Caco-2 (cell line): ENCODE measurements at regions not wholly inside any gene's neighbourhood (a gene's known extent, or its start where the extent isn't known, plus 50 kb on each side); places are given as distances from the start of the nearest gene placed in this dataset.

Source experiments
- BruUV-seq: library from RNA; stranded (reverse); fragments of 400-500 nt; replicated peaks from 2 replicates; lab custom pipeline; 2021; lab: Mats Ljungman, UMichigan
- CTCF ChIA-PET: fragments of 300-600 bp; sonication (Branson Sonifier 250); formaldehyde crosslinking; loops from one replicate; lab custom pipeline; 2022; ENCODE audit warnings: antibody characterized with exemption; lab: Charles Lee
- POLR2A ChIA-PET: fragments of 300-600 bp; sonication (Branson Sonifier 250); formaldehyde crosslinking; loops from one replicate; lab custom pipeline; 2022; ENCODE audit warnings: antibody characterized with exemption; lab: Charles Lee
- DNase-seq, 2 experiments: peaks; one replicate each; pipeline versions ENCODE4 v3.0.0 to v3.0.0-alpha.2; 2020 to 2022
- H3K27me3 ChIP-seq: replicated peaks from 2 replicates; pipeline ENCODE4 v1.6.0; 2011; ENCODE audit warnings: low read length; ENCODE audit not compliant: control insufficient read depth, insufficient read depth
- H3K36me3 ChIP-seq: 2 replicates; pipeline ENCODE4 v1.5.1; 2011; ENCODE audit warnings: low read length; ENCODE audit not compliant: control insufficient read depth, insufficient read depth
- H3K4me1 ChIP-seq: fragments of 250-450 bp; sonication (Bioruptor Pico); 2 replicates; pipeline ENCODE4 v1.5.1; 2020; ENCODE audit warnings: mild to moderate bottlenecking
- H3K4me3 ChIP-seq: 2 replicates; pipeline ENCODE4 v1.5.1; 2011; ENCODE audit warnings: low read depth, mild to moderate bottlenecking, control low read depth, low read length
- H3K9me3 ChIP-seq: fragments of 250-450 bp; sonication (Bioruptor Pico); 2 replicates; pipeline ENCODE4 v1.5.1; 2020; ENCODE audit warnings: mild to moderate bottlenecking, moderate library complexity
- H3K27ac Mint-ChIP-seq: one replicate; pipeline ENCODE4 v1.8.0; 2022; ENCODE audit warnings: mixed read lengths; ENCODE audit not compliant: unreplicated experiment
- H3K27me3 Mint-ChIP-seq: one replicate; pipeline ENCODE4 v1.8.0; 2022; ENCODE audit warnings: mixed read lengths; ENCODE audit not compliant: insufficient read depth, unreplicated experiment
- H3K36me3 Mint-ChIP-seq: one replicate; pipeline ENCODE4 v1.8.0; 2022; ENCODE audit warnings: mild to moderate bottlenecking, mixed read lengths; ENCODE audit not compliant: insufficient read depth, unreplicated experiment
- H3K4me1 Mint-ChIP-seq: one replicate; pipeline ENCODE4 v1.8.0; 2022; ENCODE audit warnings: low read depth, mixed read lengths; ENCODE audit not compliant: unreplicated experiment
- H3K4me3 Mint-ChIP-seq: one replicate; pipeline ENCODE4 v1.8.0; 2022; ENCODE audit warnings: mild to moderate bottlenecking, moderate library complexity, mixed read lengths; ENCODE audit not compliant: unreplicated experiment
- H3K9me3 Mint-ChIP-seq: one replicate; pipeline ENCODE4 v1.8.0; 2022; ENCODE audit warnings: mixed read lengths; ENCODE audit not compliant: unreplicated experiment
- CTCF ChIP-seq, 2 experiments: fragments of 200-600 bp in 1 of 2; IDR thresholded peaks; 1 replicate in 1 of 2; 2 replicates in 1 of 2; pipeline versions ENCODE4 v1.5.1 to v1.8.0; 2011 to 2022; ENCODE audit warnings: antibody characterized with exemption in 1 of 2, control low read depth in 1 of 2, inconsistent platforms in 1 of 2, low read depth in 1 of 2, low read length in 1 of 2, mild to moderate bottlenecking in 1 of 2, moderate library complexity in 1 of 2; ENCODE audit not compliant: insufficient read depth in 1 of 2, severe bottlenecking in 1 of 2, unreplicated experiment in 1 of 2
- intact Hi-C: fragments of 100-400 bp; cut with micrococcal nuclease; formaldehyde crosslinking; loops from one replicate; pipeline ENCODE4 v1.10.0; 2022; ENCODE audit not compliant: unreplicated experiment

DNA sequence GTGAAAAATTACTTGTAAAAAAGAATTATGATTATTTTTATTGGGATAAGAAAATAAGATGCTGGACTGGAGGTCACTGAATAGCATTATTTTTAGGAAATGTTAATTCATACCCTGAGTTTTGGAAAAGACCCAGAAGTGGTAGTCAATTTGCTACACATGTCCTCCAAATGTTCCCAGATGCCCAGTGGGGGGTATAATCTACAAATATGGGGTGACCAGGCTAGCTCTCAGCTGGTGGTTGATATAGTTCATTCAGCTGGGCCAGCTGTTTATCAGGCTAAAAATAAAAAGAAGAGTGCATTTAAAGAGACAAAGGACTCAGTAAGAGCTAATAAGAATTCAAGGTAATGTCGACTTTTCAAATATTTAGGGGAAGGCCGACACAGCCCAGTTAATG is 402.0 kb upstream of the GOLIM4 start:
- H3K4me1 ChIP-seq = no peaks in the 10 kb centered on the region
- Mint-ChIP-seq H3K4me3 (no peak overlapping the region), H3K27me3 (peaks cover 4% of the 10 kb centered on the region), H3K4me1 (no peaks in the 10 kb centered on the region), H3K27ac (no peak overlapping the region), H3K9me3 (no peaks in the 10 kb centered on the region), H3K36me3 (no peaks in the 10 kb centered on the region)
- no peaks in the 10 kb centered on the region for H3K9me3 ChIP-seq
- intact Hi-C loops = no loop called here
- no peak for TF ChIP-seq CTCF (IDR thresholded peaks at IDR 0.05; ENCODE audit: insufficient read depth in 1 of 2, low read depth in 1 of 2, low read length in 1 of 2, severe bottlenecking in 1 of 2, unreplicated experiment in 1 of 2)
- H3K36me3 ChIP-seq = no peaks in the 10 kb centered on the region
- ChIA-PET POLR2A (no interaction called here), CTCF (no interaction called here)
- no peak overlapping the region for H3K4me3 ChIP-seq
- BruUV-seq = no TSS peak
- DNase-seq = no peak
- no peaks in the 10 kb centered on the region for H3K27me3 ChIP-seq

- BruUV-seq = no TSS peak
- H3K4me3 ChIP-seq = no peak overlapping the region
- Mint-ChIP-seq H3K27ac (no peak overlapping the region), H3K4me3 (no peak overlapping the region), H3K9me3 (no peaks in the 10 kb centered on the region), H3K27me3 (peaks cover 4% of the 10 kb centered on the region), H3K36me3 (no peaks in the 10 kb centered on the region), H3K4me1 (no peaks in the 10 kb centered on the region)
- POLR2A ChIA-PET = no interaction called here
- TF ChIP-seq CTCF (IDR thresholded peaks at IDR 0.05; ENCODE audit: insufficient read depth in 1 of 2, low read depth in 1 of 2, low read length in 1 of 2, severe bottlenecking in 1 of 2, unreplicated experiment in 1 of 2) = no peak
- intact Hi-C loops = no loop called here
- H3K9me3 ChIP-seq = no peaks in the 10 kb centered on the region
- no peaks in the 10 kb centered on the region for H3K27me3 ChIP-seq
- CTCF ChIA-PET = no interaction called here
- no peaks in the 10 kb centered on the region for H3K36me3 ChIP-seq
- no peak for DNase-seq
- no peaks in the 10 kb centered on the region for H3K4me1 ChIP-seq
Observed at GRCh38 chr3:168497183-168497582, 401.5 kb upstream of the GOLIM4 start.

GRCh38 chr3:168495932-168496331 is 400.2 kb upstream of the GOLIM4 start:
- no peaks in the 10 kb centered on the region for H3K36me3 Mint-ChIP-seq
- ChIA-PET POLR2A (no interaction called here), CTCF (no interaction called here)
- no TSS peak for BruUV-seq
- no peaks in the 10 kb centered on the region for H3K4me1 Mint-ChIP-seq
- H3K27ac Mint-ChIP-seq = no peak overlapping the region
- no peak for TF ChIP-seq CTCF (IDR thresholded peaks at IDR 0.05; ENCODE audit: insufficient read depth in 1 of 2, low read depth in 1 of 2, low read length in 1 of 2, severe bottlenecking in 1 of 2, unreplicated experiment in 1 of 2)
- no peak for DNase-seq
- intact Hi-C loops = no loop called here
- Histone ChIP-seq H3K27me3 (no peaks in the 10 kb centered on the region), H3K4me1 (no peaks in the 10 kb centered on the region), H3K9me3 (no peaks in the 10 kb centered on the region), H3K36me3 (no peaks in the 10 kb centered on the region), H3K4me3 (no peak overlapping the region)
- no peak overlapping the region for H3K4me3 Mint-ChIP-seq
- no peaks in the 10 kb centered on the region for H3K9me3 Mint-ChIP-seq
- peaks cover 4% of the 10 kb centered on the region for H3K27me3 Mint-ChIP-seq
